HG02571 (cell line): ENCODE measurements at regions not wholly inside any gene's neighbourhood (a gene's known extent, or its start where the extent isn't known, plus 50 kb on each side); places are given as distances from the start of the nearest gene placed in this dataset.
"Not testable (repeated sequence)": the region's sequence is repeated elsewhere in the genome, so short reads cannot be mapped to it uniquely, and the experiment has no call there.

Experiments
- ATAC-seq: cut with Tn5 transposase; IDR thresholded peaks from one replicate; pipeline ENCODE4 v1.9.1; 2021; ENCODE audit warnings: mild to moderate bottlenecking, moderate library complexity; ENCODE audit not compliant: unreplicated experiment

GRCh38 chr21:33994373-33994772, 78.8 kb upstream of the ATP5PO start:
- ATAC-seq, result no peak

GRCh38 chr21:33993286-33994231, 78.0 kb upstream of the ATP5PO start:
- no peak for ATAC-seq

- ATAC-seq, result not testable (repeated sequence)
Measured at GRCh38 chr21:33992412-33992811, 76.8 kb upstream of the ATP5PO start.

GRCh38 chr21:33991133-33991532, 75.5 kb upstream of the ATP5PO start:
- ATAC-seq, result no peak

- ATAC-seq, result no peak
Measured at GRCh38 chr21:33989440-33989839, 73.8 kb upstream of the ATP5PO start.

- ATAC-seq, result no peak
Measured at GRCh38 chr21:33988237-33989017, 72.8 kb upstream of the ATP5PO start.

- ATAC-seq, result no peak
Measured at GRCh38 chr21:33987461-33987860, 71.9 kb upstream of the ATP5PO start.

GRCh38 chr21:33985117-33986050, 69.8 kb upstream of the ATP5PO start:
- ATAC-seq, result no peak

- ATAC-seq, result no peak
Measured at GRCh38 chr21:33984021-33984481, 68.4 kb upstream of the ATP5PO start.

- ATAC-seq, result no peak
Measured at GRCh38 chr21:33981391-33982101, 65.9 kb upstream of the ATP5PO start.

GRCh38 chr21:33980276-33980916, 64.8 kb upstream of the ATP5PO start:
- ATAC-seq, result no peak

- ATAC-seq, result no peak
Measured at GRCh38 chr21:33978585-33978984, 63.0 kb upstream of the ATP5PO start.

- no peak for ATAC-seq
Measured at GRCh38 chr21:33977721-33978369, 62.2 kb upstream of the ATP5PO start.

GRCh38 chr21:33977017-33977720, 61.6 kb upstream of the ATP5PO start:
- ATAC-seq, result no peak

- ATAC-seq, result peak; percentile 60
Measured at GRCh38 chr21:33976082-33977016, 60.7 kb upstream of the ATP5PO start.

GRCh38 chr21:33975548-33976081, 60.0 kb upstream of the ATP5PO start:
- ATAC-seq, result peak; percentile 64
